GM19351 (cell line): ENCODE measurements at regions not wholly inside any gene's neighbourhood (a gene's known extent, or its start where the extent isn't known, plus 50 kb on each side); places are given as distances from the start of the nearest gene placed in this dataset.
"Not testable (repeated sequence)": the region's sequence is repeated elsewhere in the genome, so short reads cannot be mapped to it uniquely, and the experiment has no call there.

Experiments
- ATAC-seq: cut with Tn5 transposase; IDR thresholded peaks from one replicate; pipeline ENCODE4 v1.9.1; 2021; ENCODE audit warnings: mild to moderate bottlenecking, moderate library complexity; ENCODE audit not compliant: unreplicated experiment

- ATAC-seq: not testable (repeated sequence)
These were observed 343.3 kb upstream of the PLGLB2 start for GRCh38 chr2:87404411-87405255.

- ATAC-seq: not testable (repeated sequence)
These were observed 342.2 kb upstream of the PLGLB2 start for GRCh38 chr2:87405531-87406216.

- not testable (repeated sequence) for ATAC-seq
These were observed 341.3 kb upstream of the PLGLB2 start for GRCh38 chr2:87406406-87407175.

GRCh38 chr2:87409601-87410000 lies 338.3 kb upstream of the PLGLB2 start:
- not testable (repeated sequence) for ATAC-seq

GRCh38 chr2:87410371-87410770 lies 337.5 kb upstream of the PLGLB2 start:
- ATAC-seq: not testable (repeated sequence)

- ATAC-seq: not testable (repeated sequence)
These were observed 335.7 kb upstream of the PLGLB2 start for GRCh38 chr2:87412036-87412820.

GRCh38 chr2:87414331-87414730 lies 333.6 kb upstream of the PLGLB2 start:
- ATAC-seq: not testable (repeated sequence)

GRCh38 chr2:87414795-87415570 lies 332.9 kb upstream of the PLGLB2 start:
- not testable (repeated sequence) for ATAC-seq

- not testable (repeated sequence) for ATAC-seq
These were observed 332.2 kb upstream of the PLGLB2 start for GRCh38 chr2:87415586-87416265.

GRCh38 chr2:87416266-87416592 lies 331.7 kb upstream of the PLGLB2 start:
- ATAC-seq: not testable (repeated sequence)

GRCh38 chr2:87417147-87417546 lies 330.7 kb upstream of the PLGLB2 start:
- not testable (repeated sequence) for ATAC-seq

- not testable (repeated sequence) for ATAC-seq
These were observed 329.9 kb upstream of the PLGLB2 start for GRCh38 chr2:87417742-87418567.

- not testable (repeated sequence) for ATAC-seq
These were observed 328.8 kb upstream of the PLGLB2 start for GRCh38 chr2:87418823-87419822.

GRCh38 chr2:87419980-87420379 lies 327.9 kb upstream of the PLGLB2 start:
- ATAC-seq: not testable (repeated sequence)

GRCh38 chr2:87420954-87421353 lies 326.9 kb upstream of the PLGLB2 start:
- ATAC-seq: not testable (repeated sequence)

- not testable (repeated sequence) for ATAC-seq
These were observed 323.8 kb upstream of the PLGLB2 start for GRCh38 chr2:87423796-87424762.
